CD4-positive, alpha-beta T cell (primary cell): ENCODE measurements at regions not wholly inside any gene's neighbourhood (a gene's known extent, or its start where the extent isn't known, plus 50 kb on each side); places are given as distances from the start of the nearest gene placed in this dataset.

ENCODE experiments used
- ATAC-seq: fragments of 200-7000 bp; cut with Tn5 transposase; one replicate; pipeline ENCODE4 v1.10.0; 2022; ENCODE audit warnings: mild to moderate bottlenecking; ENCODE audit not compliant: poor library complexity
- CTCF ChIA-PET: fragments of 350-600 bp; sonication (Branson Sonifier 250); formaldehyde crosslinking; loops from one replicate; lab custom pipeline; 2021; ENCODE audit warnings: antibody characterized with exemption, inconsistent platforms; lab: Charles Lee
- POLR2A ChIA-PET: fragments of 350-600 bp; sonication (Branson Sonifier 250); formaldehyde crosslinking; loops from one replicate; lab custom pipeline; 2021; ENCODE audit warnings: antibody characterized with exemption, inconsistent platforms; lab: Charles Lee
- DNase-seq, 14 experiments: peaks; one replicate each; pipeline ENCODE4 v3.0.0-alpha.2; 2013 to 2020; ENCODE audit warnings: mixed read lengths in 2 of 14
- H3K27ac ChIP-seq, 2 donors: one replicate each; pipeline versions ENCODE4 v1.5.1 to v1.7.0; 2013; ENCODE audit warnings: low read length in 2 of 2, low read depth in 1 of 2, mild to moderate bottlenecking in 1 of 2
- H3K27me3 ChIP-seq, 2 experiments: 1 replicate in 1 of 2; 2 replicates in 1 of 2; pipeline versions ENCODE4 v1.6.1 to v1.7.0; 2013; ENCODE audit warnings: low read length in 2 of 2, control low read depth in 1 of 2, mild to moderate bottlenecking in 1 of 2, moderate library complexity in 1 of 2; ENCODE audit not compliant: insufficient read depth in 2 of 2, control insufficient read depth in 1 of 2
- H3K36me3 ChIP-seq: one replicate; pipeline ENCODE4 v1.6.1; 2013; ENCODE audit warnings: low read length, control low read depth; ENCODE audit not compliant: insufficient read depth
- H3K4me1 ChIP-seq: one replicate; pipeline ENCODE4 v1.6.1; 2013; ENCODE audit warnings: low read length, control low read depth; ENCODE audit not compliant: insufficient read depth
- H3K4me3 ChIP-seq: one replicate; pipeline ENCODE4 v1.5.1; 2013; ENCODE audit warnings: mild to moderate bottlenecking, low read length, moderate library complexity
- H3K9me3 ChIP-seq, 2 experiments: 1 replicate in 1 of 2; 2 replicates in 1 of 2; pipeline versions ENCODE4 v1.6.1 to v1.7.0; 2013; ENCODE audit warnings: low read length in 2 of 2, mild to moderate bottlenecking in 2 of 2, control low read depth in 1 of 2, moderate library complexity in 1 of 2; ENCODE audit not compliant: control insufficient read depth in 1 of 2, insufficient read depth in 1 of 2
- H3K27ac Mint-ChIP-seq: one replicate; pipeline ENCODE4 v1.8.0; 2020; ENCODE audit warnings: mixed read lengths
- H3K27me3 Mint-ChIP-seq: one replicate; pipeline ENCODE4 v1.8.0; 2021; ENCODE audit warnings: mixed read lengths
- H3K36me3 Mint-ChIP-seq: one replicate; pipeline ENCODE4 v1.8.0; 2021; ENCODE audit warnings: low read depth, mixed read lengths
- H3K4me1 Mint-ChIP-seq: one replicate; pipeline ENCODE4 v1.8.0; 2021; ENCODE audit warnings: low read depth, mixed read lengths
- H3K4me3 Mint-ChIP-seq: one replicate; pipeline ENCODE4 v1.8.0; 2020; ENCODE audit warnings: mild to moderate bottlenecking, mixed read lengths
- H3K9me3 Mint-ChIP-seq: one replicate; pipeline ENCODE4 v1.8.0; 2020; ENCODE audit warnings: mixed read lengths
- intact Hi-C, 2 experiments: fragments of 100-400 bp; cut with DNase I in 1 of 2; cut with micrococcal nuclease in 1 of 2; formaldehyde crosslinking; loops; one replicate each; pipeline versions ENCODE4 v1.15.1 to v1.9.0; 2023 to 2025; cut with DNase I, micrococcal nuclease
- TF ChIP-seq, protein P1 (sequence below): fragments of 200-600 bp; IDR thresholded peaks from one replicate; pipeline ENCODE4 v1.8.0; 2022; ENCODE audit warnings: antibody characterized with exemption, mild to moderate bottlenecking

DNA sequence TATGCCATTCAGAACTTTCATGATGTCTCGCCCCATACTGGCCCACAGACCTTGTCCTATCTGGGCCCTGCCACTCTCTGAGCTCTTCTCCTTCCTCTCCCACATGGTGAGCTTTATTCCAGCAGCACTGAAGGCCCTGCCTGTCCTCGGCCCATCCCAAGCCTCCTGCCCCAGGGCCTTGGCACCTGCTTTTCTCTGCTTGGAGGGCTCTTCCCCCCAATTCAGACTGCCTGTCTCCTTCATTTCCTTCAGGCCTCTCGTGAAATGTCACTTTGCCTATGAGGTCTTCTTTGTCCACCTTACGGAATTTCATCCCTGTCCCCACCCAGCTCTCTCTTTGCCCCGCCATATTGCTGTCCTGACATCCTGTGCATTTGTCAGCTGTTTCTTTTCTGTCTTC is 191.7 kb upstream of the POU3F1 start:
- Mint-ChIP-seq H3K36me3 (no peaks in the 10 kb centered on the region), H3K4me3 (no peak overlapping the region), H3K27ac (no peak overlapping the region), H3K9me3 (no peaks in the 10 kb centered on the region), H3K27me3 (peaks cover 7% of the 10 kb centered on the region), H3K4me1 (no peaks in the 10 kb centered on the region)
- Histone ChIP-seq H3K36me3 (no peaks in the 10 kb centered on the region), H3K4me3 (no peak overlapping the region), H3K4me1 (no peaks in the 10 kb centered on the region), H3K27me3 (peaks cover 0 to 4% of the 10 kb centered on the region in 2 experiments), H3K27ac (no peak overlapping the region), H3K9me3 (no peaks in the 10 kb centered on the region)
- ATAC-seq (no peak), DNase-seq (no peak)
- intact Hi-C loops: no loop called here
- CTCF ChIA-PET: no interaction called here
- TF ChIP-seq, protein P1, sequence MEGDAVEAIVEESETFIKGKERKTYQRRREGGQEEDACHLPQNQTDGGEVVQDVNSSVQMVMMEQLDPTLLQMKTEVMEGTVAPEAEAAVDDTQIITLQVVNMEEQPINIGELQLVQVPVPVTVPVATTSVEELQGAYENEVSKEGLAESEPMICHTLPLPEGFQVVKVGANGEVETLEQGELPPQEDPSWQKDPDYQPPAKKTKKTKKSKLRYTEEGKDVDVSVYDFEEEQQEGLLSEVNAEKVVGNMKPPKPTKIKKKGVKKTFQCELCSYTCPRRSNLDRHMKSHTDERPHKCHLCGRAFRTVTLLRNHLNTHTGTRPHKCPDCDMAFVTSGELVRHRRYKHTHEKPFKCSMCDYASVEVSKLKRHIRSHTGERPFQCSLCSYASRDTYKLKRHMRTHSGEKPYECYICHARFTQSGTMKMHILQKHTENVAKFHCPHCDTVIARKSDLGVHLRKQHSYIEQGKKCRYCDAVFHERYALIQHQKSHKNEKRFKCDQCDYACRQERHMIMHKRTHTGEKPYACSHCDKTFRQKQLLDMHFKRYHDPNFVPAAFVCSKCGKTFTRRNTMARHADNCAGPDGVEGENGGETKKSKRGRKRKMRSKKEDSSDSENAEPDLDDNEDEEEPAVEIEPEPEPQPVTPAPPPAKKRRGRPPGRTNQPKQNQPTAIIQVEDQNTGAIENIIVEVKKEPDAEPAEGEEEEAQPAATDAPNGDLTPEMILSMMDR: no peak
- POLR2A ChIA-PET: no interaction called here

DNA sequence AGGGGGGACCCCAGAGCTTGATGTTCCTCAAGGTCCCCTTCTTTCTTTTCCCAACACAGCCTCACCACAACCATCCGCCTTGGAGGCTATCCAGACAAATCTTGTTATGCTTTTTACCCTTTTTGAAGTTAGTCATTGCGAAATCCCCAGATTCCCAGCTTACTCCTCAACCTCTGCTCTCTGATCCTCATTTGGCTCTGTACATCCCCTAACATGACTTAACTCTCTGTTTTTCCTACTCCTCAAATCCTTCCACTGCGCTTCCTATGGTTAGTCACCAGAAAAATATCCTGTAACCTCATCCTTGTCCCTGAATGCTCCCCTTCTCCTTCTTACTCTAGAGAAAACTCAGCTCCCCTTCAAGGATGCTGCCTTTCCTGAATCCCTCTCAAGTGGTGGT is 189.1 kb upstream of the POU3F1 start:
- Mint-ChIP-seq H3K4me3 (no peak overlapping the region), H3K27me3 (peaks cover 7% of the 10 kb centered on the region), H3K9me3 (no peaks in the 10 kb centered on the region), H3K27ac (no peak overlapping the region), H3K4me1 (no peaks in the 10 kb centered on the region), H3K36me3 (no peaks in the 10 kb centered on the region)
- no peaks in the 10 kb centered on the region for H3K4me1 ChIP-seq
- ChIA-PET CTCF (no interaction called here), POLR2A (no interaction called here)
- H3K9me3 ChIP-seq: no peaks in the 10 kb centered on the region
- H3K27me3 ChIP-seq: peaks cover 0 to 4% of the 10 kb centered on the region in 2 experiments
- no peaks in the 10 kb centered on the region for H3K36me3 ChIP-seq
- no peak overlapping the region for H3K4me3 ChIP-seq
- H3K27ac ChIP-seq: no peak overlapping the region
- DNase-seq (no peak), ATAC-seq (no peak)
- TF ChIP-seq, protein P1: no peak
- intact Hi-C loops: no loop called here

DNA sequence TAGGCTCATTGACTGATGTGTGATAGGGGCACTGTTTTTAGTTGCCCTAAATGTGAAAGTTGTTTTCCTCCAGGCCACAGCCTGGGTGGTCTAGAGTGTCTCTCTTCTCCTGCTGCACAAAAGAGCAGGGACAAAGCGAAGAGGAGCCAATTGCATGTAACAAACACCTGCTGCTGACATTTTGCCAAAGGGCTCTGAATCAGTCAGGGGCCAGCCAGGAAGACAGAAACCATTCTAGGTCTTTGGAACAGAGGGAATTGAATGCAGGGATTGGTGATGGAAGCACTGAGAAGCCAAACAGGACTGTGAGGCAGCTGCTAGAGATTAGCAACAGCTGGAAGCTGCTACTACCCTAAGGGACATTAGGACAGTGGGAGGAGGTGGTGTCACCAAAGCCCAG is 185.3 kb upstream of the POU3F1 start:
- TF ChIP-seq, protein P1: no peak
- Histone ChIP-seq H3K27me3 (peaks cover 0 to 12% of the 10 kb centered on the region in 2 experiments), H3K9me3 (no peaks in the 10 kb centered on the region), H3K4me1 (no peaks in the 10 kb centered on the region), H3K27ac (no peak overlapping the region), H3K36me3 (no peaks in the 10 kb centered on the region), H3K4me3 (no peak overlapping the region)
- no peaks in the 10 kb centered on the region for H3K9me3 Mint-ChIP-seq
- ChIA-PET POLR2A (no interaction called here), CTCF (no interaction called here)
- H3K27ac Mint-ChIP-seq: no peak overlapping the region
- DNase-seq (no peak), ATAC-seq (no peak)
- peaks cover 11% of the 10 kb centered on the region for H3K27me3 Mint-ChIP-seq
- H3K4me3 Mint-ChIP-seq: no peak overlapping the region
- intact Hi-C loops: no loop called here
- H3K36me3 Mint-ChIP-seq: no peaks in the 10 kb centered on the region
- no peaks in the 10 kb centered on the region for H3K4me1 Mint-ChIP-seq
